HCT116 (cell line): ENCODE measurements at regions not wholly inside any gene's neighbourhood (a gene's known extent, or its start where the extent isn't known, plus 50 kb on each side); places are given as distances from the start of the nearest gene placed in this dataset.

Experiments
- ATAC-seq: fragments of 200-7000 bp; cut with Tn5 transposase; 2 replicates; pipeline ENCODE4 v1.9.1; 2020; ENCODE audit warnings: mild to moderate bottlenecking, moderate library complexity
- BruUV-seq: library from RNA; stranded (reverse); fragments of 400-500 nt; replicated peaks from 2 replicates; lab custom pipeline; 2021; lab: Mats Ljungman, UMichigan
- CTCF ChIA-PET: fragments of 300-600 bp; sonication (Branson Sonifier 250); formaldehyde crosslinking; loops from one replicate; lab custom pipeline; 2021; ENCODE audit warnings: antibody characterized with exemption; lab: Charles Lee
- POLR2A ChIA-PET: fragments of 300-600, 350-600 bp; sonication (Branson Sonifier 250); formaldehyde crosslinking; loops from one replicate; lab custom pipeline; 2021; ENCODE audit warnings: antibody characterized with exemption; lab: Charles Lee
- RAD21 ChIA-PET, 2 experiments: fragments of 300-600 bp; sonication (Branson Sonifier 250); formaldehyde crosslinking; loops; one replicate each; lab custom pipeline; 2023; ENCODE audit warnings: low total read pairs in 2 of 2; ENCODE audit not compliant: uncharacterized antibody in 2 of 2, unreplicated experiment in 2 of 2, low non-redundant PET in 1 of 2; lab: Charles Lee
- DNase-seq: peaks from one replicate; pipeline ENCODE4 v3.0.0-alpha.2; 2010; ENCODE audit warnings: low read depth, low spot score
- H2AFZ ChIP-seq: fragments of 200-600 bp; shearing (Covaris generic), sonication (generic); 2 replicates; pipeline ENCODE4 v1.6.1; 2017; ENCODE audit warnings: low read depth, mixed run types, mixed read lengths, antibody characterized with exemption, low read length; ENCODE audit not compliant: poor library complexity, severe bottlenecking
- H3K27ac ChIP-seq: 2 replicates; pipeline ENCODE4 v1.5.1; 2012; ENCODE audit warnings: low read depth, low read length
- H3K27me3 ChIP-seq: fragments of 200-600 bp; sonication (generic); 2 replicates; pipeline ENCODE4 v1.6.1; 2016; ENCODE audit warnings: mixed run types, low read length, mixed read lengths; ENCODE audit not compliant: insufficient read depth
- H3K36me3 ChIP-seq, 2 experiments: fragments of 200-500 bp in 1 of 2; fragments of 200-600 bp in 1 of 2; sonication (Bioruptor generic) in 1 of 2; sonication (generic) in 1 of 2; 2 replicates each; pipeline versions ENCODE4 v1.5.1 to v1.6.1; 2014 to 2016; ENCODE audit warnings: low read length in 2 of 2, inconsistent platforms in 1 of 2, mixed read lengths in 1 of 2, mixed run types in 1 of 2; ENCODE audit not compliant: insufficient read depth in 2 of 2, control insufficient read depth in 1 of 2
- H3K4me1 ChIP-seq, 2 experiments: fragments of 200-600 bp in 1 of 2; sonication (generic) in 1 of 2; 2 replicates each; pipeline versions ENCODE4 v1.5.1 to v1.6.1; 2012 to 2017; ENCODE audit warnings: low read length in 2 of 2, inconsistent platforms in 1 of 2, mild to moderate bottlenecking in 1 of 2, mixed read lengths in 1 of 2, mixed run types in 1 of 2, moderate library complexity in 1 of 2; ENCODE audit not compliant: insufficient read depth in 2 of 2, control insufficient read depth in 1 of 2
- H3K4me2 ChIP-seq: fragments of 200-600 bp; sonication (generic); 2 replicates; pipeline ENCODE4 v1.6.1; 2017; ENCODE audit warnings: mixed run types, low read length, mixed read lengths
- H3K4me3 ChIP-seq, 2 experiments: fragments of 200-600 bp in 1 of 2; sonication (generic) in 1 of 2; replicated peaks in 1 of 2; 2 replicates each; pipeline ENCODE4 v1.5.1; 2011 to 2016; ENCODE audit warnings: low read length in 2 of 2, control low read depth in 1 of 2, low read depth in 1 of 2, mild to moderate bottlenecking in 1 of 2, mixed read lengths in 1 of 2, mixed run types in 1 of 2
- H3K79me2 ChIP-seq: fragments of 200-600 bp; sonication (generic); 2 replicates; pipeline ENCODE4 v1.6.1; 2017; ENCODE audit warnings: mild to moderate bottlenecking, mixed run types, low read length, moderate library complexity, mixed read lengths; ENCODE audit not compliant: insufficient read depth
- H3K9ac ChIP-seq: fragments of 200-600 bp; sonication (generic); 2 replicates; pipeline ENCODE4 v1.6.1; 2016; ENCODE audit warnings: low read length, mixed read lengths
- H3K9me2 ChIP-seq: fragments of 200-600 bp; sonication (generic), shearing (Covaris generic); 2 replicates; pipeline ENCODE4 v1.6.1; 2017; ENCODE audit warnings: mixed run types, mild to moderate bottlenecking, moderate library complexity; ENCODE audit not compliant: insufficient read depth
- H3K9me3 ChIP-seq, 2 experiments: fragments of 200-500 bp in 1 of 2; fragments of 200-600 bp in 1 of 2; sonication (Bioruptor generic) in 1 of 2; sonication (generic) in 1 of 2; 2 replicates each; pipeline ENCODE4 v1.6.1; 2014 to 2017; ENCODE audit warnings: low read length in 2 of 2, mixed read lengths in 2 of 2, inconsistent platforms in 1 of 2, low read depth in 1 of 2, mild to moderate bottlenecking in 1 of 2, mixed run types in 1 of 2, moderate library complexity in 1 of 2; ENCODE audit not compliant: control insufficient read depth in 1 of 2, insufficient read depth in 1 of 2
- H4K20me1 ChIP-seq: fragments of 200-600 bp; sonication (generic), shearing (Covaris generic); 2 replicates; pipeline ENCODE4 v1.6.1; 2017; ENCODE audit warnings: mixed run types, mild to moderate bottlenecking, moderate library complexity; ENCODE audit not compliant: insufficient read depth
- CBX3 ChIP-seq: IDR thresholded peaks from 2 replicates; pipeline ENCODE4 v1.6.1; 2012; ENCODE audit warnings: low read depth
- CEBPB ChIP-seq: IDR thresholded peaks from 2 replicates; pipeline ENCODE4 v1.6.1; 2012; ENCODE audit warnings: low read depth
- EGR1 ChIP-seq: IDR thresholded peaks from 2 replicates; pipeline ENCODE4 v1.6.1; 2012; ENCODE audit warnings: low read depth
- ELF1 ChIP-seq: IDR thresholded peaks from 2 replicates; pipeline ENCODE4 v1.6.1; 2012; ENCODE audit warnings: low read depth, borderline replicate concordance
- EZH2 ChIP-seq: fragments of 200-600 bp; sonication (generic); IDR thresholded peaks from 2 replicates; pipeline ENCODE4 v1.6.1; 2017; ENCODE audit warnings: antibody characterized with exemption, mixed run types
- EZH2phosphoT487 ChIP-seq: fragments of 200-600 bp; IDR thresholded peaks from 2 replicates; pipeline ENCODE4 v1.6.1; 2018; ENCODE audit warnings: antibody characterized with exemption, borderline replicate concordance
- FOSL1 ChIP-seq: IDR thresholded peaks from 2 replicates; pipeline ENCODE4 v1.6.1; 2012; ENCODE audit warnings: low read depth
- POLR2A ChIP-seq: IDR thresholded peaks from 2 replicates; pipeline ENCODE4 v1.7.0; 2011; ENCODE audit warnings: borderline replicate concordance; ENCODE audit not compliant: insufficient read depth, insufficient read length; ENCODE audit errors: extremely low read depth
- POLR2AphosphoS5 ChIP-seq: IDR thresholded peaks from 2 replicates; pipeline ENCODE4 v1.6.1; 2011; ENCODE audit warnings: mild to moderate bottlenecking, low read depth, low read length, moderate library complexity
- RAD21 ChIP-seq: IDR thresholded peaks from 2 replicates; pipeline ENCODE4 v1.6.1; 2012; ENCODE audit warnings: low read depth, mild to moderate bottlenecking
- SIN3A ChIP-seq: IDR thresholded peaks from 2 replicates; pipeline ENCODE4 v1.6.1; 2012; ENCODE audit warnings: low read depth
- SRF ChIP-seq: IDR thresholded peaks from 2 replicates; pipeline ENCODE4 v1.6.1; 2012; ENCODE audit warnings: low read depth
- TCF7L2 ChIP-seq: IDR thresholded peaks from 2 replicates; pipeline ENCODE4 v1.7.0; 2011; ENCODE audit warnings: borderline replicate concordance, inconsistent platforms; ENCODE audit not compliant: insufficient read depth, insufficient read length; ENCODE audit errors: extremely low read depth
- YY1 ChIP-seq: IDR thresholded peaks from 2 replicates; pipeline ENCODE4 v1.6.1; 2011; ENCODE audit warnings: low read length, low read depth, moderate library complexity, mild to moderate bottlenecking; ENCODE audit not compliant: insufficient replicate concordance; ENCODE audit errors: extremely low read depth
- ZNF274 ChIP-seq: fragments of 200-500 bp; sonication (Bioruptor generic); IDR thresholded peaks from 2 replicates; pipeline ENCODE4 v1.6.1; 2014; ENCODE audit warnings: mild to moderate bottlenecking, low read depth, low read length, inconsistent platforms
- intact Hi-C: fragments of 100-400 bp; cut with micrococcal nuclease; formaldehyde crosslinking; loops from 2 replicates; pipeline ENCODE4 v1.10.0; 2022
- TF ChIP-seq, protein P1 (sequence below): IDR thresholded peaks from 2 replicates; pipeline ENCODE4 v1.6.1; 2012
- TF ChIP-seq, protein P2 (sequence below), 3 experiments: fragments of 200-600 bp in 1 of 3; sonication (generic) in 1 of 3; IDR thresholded peaks in 2 of 3; conservative IDR thresholded peaks in 1 of 3; 2 replicates each; pipeline ENCODE4 v1.5.1; 2012 to 2017; ENCODE audit warnings: low read depth in 2 of 3, low read length in 2 of 3, antibody characterized with exemption in 1 of 3, borderline replicate concordance in 1 of 3, control low read depth in 1 of 3, mild to moderate bottlenecking in 1 of 3, mixed read lengths in 1 of 3, mixed run types in 1 of 3, moderate library complexity in 1 of 3; ENCODE audit not compliant: insufficient read depth in 1 of 3

DNA sequence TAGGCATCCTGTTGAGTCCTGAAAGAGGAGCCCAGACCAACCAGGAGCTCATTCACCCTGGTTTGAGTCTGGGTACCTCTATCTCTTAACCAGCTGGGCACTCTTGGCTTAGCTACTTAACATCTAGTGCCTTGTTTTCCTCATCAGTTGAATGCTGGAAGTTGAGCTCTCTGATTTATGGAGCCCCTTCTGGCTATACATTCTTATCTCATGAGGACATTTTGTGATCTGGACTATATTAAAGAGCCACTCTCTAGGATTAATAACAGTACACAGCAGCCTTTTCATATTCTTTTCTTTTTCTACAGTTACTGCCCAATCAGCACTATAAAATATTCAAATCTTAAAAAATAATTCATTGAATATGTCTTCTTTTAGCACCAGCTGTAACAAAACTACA lies 296.9 kb upstream of the RUNX1 start:
- ChIA-PET RAD21 (no interaction called here), POLR2A (no interaction called here), CTCF (no interaction called here)
- Histone ChIP-seq H3K36me3 (no peaks in the 10 kb centered on the region), H3K27me3 (no peaks in the 10 kb centered on the region), H3K4me3 (no peak overlapping the region), H3K9me2 (no peaks in the 10 kb centered on the region), H4K20me1 (no peaks in the 10 kb centered on the region), H3K27ac (no peak overlapping the region), H3K9me3 (no peaks in the 10 kb centered on the region), H3K4me2 (no peak overlapping the region), H3K9ac (no peak overlapping the region), H3K79me2 (no peaks in the 10 kb centered on the region), H2AFZ (no peak overlapping the region), H3K4me1 (no peaks in the 10 kb centered on the region)
- TF ChIP-seq CEBPB: no peak
- TF ChIP-seq FOSL1: no peak
- TF ChIP-seq EGR1: no peak
- TF ChIP-seq SRF: no peak
- TF ChIP-seq YY1: no peak
- TF ChIP-seq EZH2phosphoT487: no peak
- TF ChIP-seq POLR2AphosphoS5: no peak
- TF ChIP-seq, protein P1, sequence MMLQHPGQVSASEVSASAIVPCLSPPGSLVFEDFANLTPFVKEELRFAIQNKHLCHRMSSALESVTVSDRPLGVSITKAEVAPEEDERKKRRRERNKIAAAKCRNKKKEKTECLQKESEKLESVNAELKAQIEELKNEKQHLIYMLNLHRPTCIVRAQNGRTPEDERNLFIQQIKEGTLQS: no peak
- TF ChIP-seq RAD21: no peak
- TF ChIP-seq POLR2A: no peak
- no peak for TF ChIP-seq EZH2
- no peak for TF ChIP-seq SIN3A
- TF ChIP-seq TCF7L2: no peak
- TF ChIP-seq ZNF274: no peak
- TF ChIP-seq, protein P2, sequence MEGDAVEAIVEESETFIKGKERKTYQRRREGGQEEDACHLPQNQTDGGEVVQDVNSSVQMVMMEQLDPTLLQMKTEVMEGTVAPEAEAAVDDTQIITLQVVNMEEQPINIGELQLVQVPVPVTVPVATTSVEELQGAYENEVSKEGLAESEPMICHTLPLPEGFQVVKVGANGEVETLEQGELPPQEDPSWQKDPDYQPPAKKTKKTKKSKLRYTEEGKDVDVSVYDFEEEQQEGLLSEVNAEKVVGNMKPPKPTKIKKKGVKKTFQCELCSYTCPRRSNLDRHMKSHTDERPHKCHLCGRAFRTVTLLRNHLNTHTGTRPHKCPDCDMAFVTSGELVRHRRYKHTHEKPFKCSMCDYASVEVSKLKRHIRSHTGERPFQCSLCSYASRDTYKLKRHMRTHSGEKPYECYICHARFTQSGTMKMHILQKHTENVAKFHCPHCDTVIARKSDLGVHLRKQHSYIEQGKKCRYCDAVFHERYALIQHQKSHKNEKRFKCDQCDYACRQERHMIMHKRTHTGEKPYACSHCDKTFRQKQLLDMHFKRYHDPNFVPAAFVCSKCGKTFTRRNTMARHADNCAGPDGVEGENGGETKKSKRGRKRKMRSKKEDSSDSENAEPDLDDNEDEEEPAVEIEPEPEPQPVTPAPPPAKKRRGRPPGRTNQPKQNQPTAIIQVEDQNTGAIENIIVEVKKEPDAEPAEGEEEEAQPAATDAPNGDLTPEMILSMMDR (IDR thresholded peaks at IDR 0.05 in 2 of 3, conservative IDR thresholded peaks at IDR 0.05 in 1 of 3; ENCODE audit: borderline replicate concordance in 1 of 3, insufficient read depth in 1 of 3, low read depth in 2 of 3, low read length in 2 of 3): no peak
- no peak for TF ChIP-seq ELF1
- no peak for TF ChIP-seq CBX3
- BruUV-seq: no TSS peak
- no peak for ATAC-seq
- intact Hi-C loops: no loop called here
- DNase-seq: no peak
